Activated CD8-positive, alpha-beta T cell treated with anti-CD3 and anti-CD28 coated beads for 36 hours (primary cell): ENCODE measurements at regions not wholly inside any gene's neighbourhood (a gene's known extent, or its start where the extent isn't known, plus 50 kb on each side); places are given as distances from the start of the nearest gene placed in this dataset.

Experiments
- ATAC-seq: fragments of 200-7000 bp; cut with Tn5 transposase; one replicate; pipeline ENCODE4 v1.10.0; 2021; ENCODE audit warnings: mild to moderate bottlenecking, moderate library complexity
- CTCF ChIA-PET: fragments of 350-600 bp; sonication (Branson Sonifier 250); formaldehyde crosslinking; loops from one replicate; lab custom pipeline; 2021; ENCODE audit warnings: antibody characterized with exemption; lab: Charles Lee
- POLR2A ChIA-PET: fragments of 350-600 bp; sonication (Branson Sonifier 250); formaldehyde crosslinking; loops from one replicate; lab custom pipeline; 2021; ENCODE audit warnings: antibody characterized with exemption; lab: Charles Lee
- DNase-seq: peaks from one replicate; pipeline ENCODE4 v3.0.0-alpha.2; 2020
- H3K27ac Mint-ChIP-seq: one replicate; pipeline ENCODE4 v1.8.0; 2021; ENCODE audit warnings: mild to moderate bottlenecking, mixed read lengths
- H3K27me3 Mint-ChIP-seq: one replicate; pipeline ENCODE4 v1.8.0; 2021; ENCODE audit warnings: mixed read lengths
- H3K36me3 Mint-ChIP-seq: one replicate; pipeline ENCODE4 v1.8.0; 2021; ENCODE audit warnings: low read depth, mixed read lengths
- H3K4me1 Mint-ChIP-seq: one replicate; pipeline ENCODE4 v1.8.0; 2021; ENCODE audit warnings: low read depth, mixed read lengths
- H3K4me3 Mint-ChIP-seq: one replicate; pipeline ENCODE4 v1.8.0; 2021; ENCODE audit warnings: mild to moderate bottlenecking, moderate library complexity, mixed read lengths
- H3K9me3 Mint-ChIP-seq: one replicate; pipeline ENCODE4 v1.8.0; 2021; ENCODE audit warnings: mixed read lengths
- intact Hi-C: fragments of 100-400 bp; cut with micrococcal nuclease; formaldehyde crosslinking; loops from one replicate; pipeline ENCODE4 v1.10.0; 2022
- TF ChIP-seq, protein P1 (sequence below): fragments of 200-600 bp; IDR thresholded peaks from one replicate; pipeline ENCODE4 v1.8.0; 2022; ENCODE audit warnings: antibody characterized with exemption, mild to moderate bottlenecking

DNA sequence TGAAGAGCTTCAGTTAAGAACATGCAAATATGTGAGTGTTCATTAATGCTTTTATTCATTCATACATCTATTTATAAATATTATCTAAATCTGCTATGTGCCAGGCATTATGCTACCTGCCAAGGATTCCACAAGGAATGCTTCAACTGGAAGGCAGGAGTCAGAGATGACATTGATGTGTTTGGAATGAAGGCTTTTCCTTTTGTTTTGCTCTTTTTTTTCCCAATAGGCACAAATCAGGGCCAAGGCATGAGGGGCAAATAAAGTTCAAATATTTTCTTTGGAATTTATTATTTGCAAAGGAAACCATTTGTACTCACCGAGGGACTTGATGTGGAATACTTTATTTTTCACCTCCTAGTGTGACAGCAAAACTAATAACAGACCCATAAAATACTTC is 530.3 kb downstream of the ARL4A start:
- no peaks in the 10 kb centered on the region for H3K4me1 Mint-ChIP-seq
- no peaks in the 10 kb centered on the region for H3K9me3 Mint-ChIP-seq
- ATAC-seq (no peak), DNase-seq (no peak)
- no peak overlapping the region for H3K27ac Mint-ChIP-seq
- ChIA-PET POLR2A (no interaction called here), CTCF (no interaction called here)
- intact Hi-C loops = no loop called here
- no peaks in the 10 kb centered on the region for H3K27me3 Mint-ChIP-seq
- TF ChIP-seq, protein P1, sequence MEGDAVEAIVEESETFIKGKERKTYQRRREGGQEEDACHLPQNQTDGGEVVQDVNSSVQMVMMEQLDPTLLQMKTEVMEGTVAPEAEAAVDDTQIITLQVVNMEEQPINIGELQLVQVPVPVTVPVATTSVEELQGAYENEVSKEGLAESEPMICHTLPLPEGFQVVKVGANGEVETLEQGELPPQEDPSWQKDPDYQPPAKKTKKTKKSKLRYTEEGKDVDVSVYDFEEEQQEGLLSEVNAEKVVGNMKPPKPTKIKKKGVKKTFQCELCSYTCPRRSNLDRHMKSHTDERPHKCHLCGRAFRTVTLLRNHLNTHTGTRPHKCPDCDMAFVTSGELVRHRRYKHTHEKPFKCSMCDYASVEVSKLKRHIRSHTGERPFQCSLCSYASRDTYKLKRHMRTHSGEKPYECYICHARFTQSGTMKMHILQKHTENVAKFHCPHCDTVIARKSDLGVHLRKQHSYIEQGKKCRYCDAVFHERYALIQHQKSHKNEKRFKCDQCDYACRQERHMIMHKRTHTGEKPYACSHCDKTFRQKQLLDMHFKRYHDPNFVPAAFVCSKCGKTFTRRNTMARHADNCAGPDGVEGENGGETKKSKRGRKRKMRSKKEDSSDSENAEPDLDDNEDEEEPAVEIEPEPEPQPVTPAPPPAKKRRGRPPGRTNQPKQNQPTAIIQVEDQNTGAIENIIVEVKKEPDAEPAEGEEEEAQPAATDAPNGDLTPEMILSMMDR = no peak
- H3K4me3 Mint-ChIP-seq = no peak overlapping the region
- no peaks in the 10 kb centered on the region for H3K36me3 Mint-ChIP-seq

DNA sequence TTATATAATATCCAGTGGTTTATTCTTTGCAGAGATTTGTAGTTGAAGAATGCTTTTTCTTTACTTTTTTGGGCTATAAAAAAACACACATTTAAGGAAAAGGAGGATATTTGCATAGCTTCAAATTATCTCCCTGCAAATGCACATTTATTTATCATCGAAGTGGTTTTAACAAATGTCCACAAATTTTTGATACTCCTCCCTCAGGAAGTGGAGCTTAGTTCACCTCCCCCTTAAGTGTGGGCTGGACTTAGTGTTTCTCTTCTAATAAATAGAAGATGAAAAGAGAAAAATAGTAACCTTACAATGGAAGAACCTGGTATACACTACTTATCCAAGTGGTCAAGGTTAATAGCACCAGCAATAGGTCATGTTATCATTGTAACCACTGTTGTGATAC is 537.6 kb downstream of the ARL4A start:
- no peaks in the 10 kb centered on the region for H3K36me3 Mint-ChIP-seq
- ChIA-PET CTCF (no interaction called here), POLR2A (no interaction called here)
- intact Hi-C loops = no loop called here
- H3K4me1 Mint-ChIP-seq = no peaks in the 10 kb centered on the region
- no peak overlapping the region for H3K4me3 Mint-ChIP-seq
- H3K9me3 Mint-ChIP-seq = no peaks in the 10 kb centered on the region
- H3K27me3 Mint-ChIP-seq = peaks cover 3% of the 10 kb centered on the region
- no peak for DNase-seq
- H3K27ac Mint-ChIP-seq = no peak overlapping the region
- TF ChIP-seq, protein P1 = no peak
- ATAC-seq = no peak

DNA sequence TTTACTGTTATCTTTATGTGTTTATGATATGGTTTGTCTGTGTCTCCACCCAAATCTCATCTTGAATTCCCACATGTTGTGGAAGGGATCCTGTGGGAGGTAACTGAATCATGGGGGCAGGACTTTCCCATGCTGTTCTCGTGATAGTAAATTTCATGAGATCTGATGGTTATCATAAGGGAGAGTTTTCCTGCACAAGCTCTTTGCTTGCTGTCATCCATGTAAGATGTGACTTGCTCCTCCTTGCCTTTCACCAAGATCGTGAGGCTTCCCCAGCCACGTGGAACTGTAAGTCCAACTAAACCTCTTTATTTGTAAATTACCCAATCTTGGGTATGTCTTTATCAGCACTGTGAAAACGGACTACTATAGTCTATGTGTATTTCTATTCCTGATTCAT is 539.0 kb downstream of the ARL4A start:
- ChIA-PET CTCF (no interaction called here), POLR2A (no interaction called here)
- DNase-seq = no peak
- no peak overlapping the region for H3K27ac Mint-ChIP-seq
- no peaks in the 10 kb centered on the region for H3K36me3 Mint-ChIP-seq
- TF ChIP-seq, protein P1 = no peak
- intact Hi-C loops = no loop called here
- H3K4me1 Mint-ChIP-seq = no peaks in the 10 kb centered on the region
- H3K9me3 Mint-ChIP-seq = no peaks in the 10 kb centered on the region
- peaks cover 3% of the 10 kb centered on the region for H3K27me3 Mint-ChIP-seq
- ATAC-seq = no peak
- no peak overlapping the region for H3K4me3 Mint-ChIP-seq

DNA sequence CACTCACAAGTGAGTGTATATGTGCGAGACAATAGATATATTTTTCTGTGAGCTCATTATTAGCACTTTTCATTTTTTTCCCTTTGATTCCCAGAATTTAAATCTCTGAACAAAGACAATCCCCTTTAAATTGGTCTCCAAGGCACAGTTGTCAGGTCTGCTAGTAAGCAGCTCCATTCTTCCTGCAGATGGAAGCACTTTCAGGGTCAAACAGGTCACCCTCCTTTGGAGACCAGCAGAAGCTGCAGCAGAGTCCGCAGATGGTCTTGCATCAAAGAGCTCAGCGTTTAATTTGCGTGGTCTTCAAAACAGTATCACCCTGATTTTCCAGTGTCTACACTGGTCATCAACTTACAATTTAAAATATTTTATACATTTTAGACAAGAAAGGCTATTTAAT is 543.8 kb downstream of the ARL4A start:
- no peak overlapping the region for H3K27ac Mint-ChIP-seq
- intact Hi-C loops = no loop called here
- no peaks in the 10 kb centered on the region for H3K9me3 Mint-ChIP-seq
- TF ChIP-seq, protein P1 = no peak
- POLR2A ChIA-PET = no interaction called here
- CTCF ChIA-PET = interaction anchor here (1.5 kb wide), 1 partner anchor 57 kb away, joined by 3 read pairs; no protein-coding TSS in a partner anchor
- no peaks in the 10 kb centered on the region for H3K36me3 Mint-ChIP-seq
- no peak for ATAC-seq
- no peak for DNase-seq
- peaks cover 2% of the 10 kb centered on the region for H3K27me3 Mint-ChIP-seq
- no peak overlapping the region for H3K4me3 Mint-ChIP-seq
- no peaks in the 10 kb centered on the region for H3K4me1 Mint-ChIP-seq

DNA sequence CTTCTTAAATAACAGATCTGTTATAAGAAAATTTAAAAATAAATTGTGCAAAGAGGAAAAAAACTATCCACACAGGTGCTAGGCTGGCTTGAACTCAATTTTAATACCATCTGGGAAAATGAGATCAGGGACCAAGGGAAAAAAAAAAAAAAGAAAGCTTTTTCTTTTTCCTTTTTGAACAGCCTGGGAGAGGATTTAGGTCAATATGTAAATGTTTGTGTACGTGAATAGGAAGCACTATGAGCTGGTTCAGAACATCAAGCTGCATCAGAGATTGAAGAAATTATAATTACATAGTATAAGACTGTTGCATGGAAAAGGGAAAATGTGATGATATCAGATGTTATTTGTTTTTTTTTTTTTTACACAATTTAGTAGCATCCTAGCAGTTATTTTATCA is 548.0 kb downstream of the ARL4A start:
- no peaks in the 10 kb centered on the region for H3K9me3 Mint-ChIP-seq
- H3K4me1 Mint-ChIP-seq = no peaks in the 10 kb centered on the region
- no peak for DNase-seq
- ChIA-PET CTCF (no interaction called here), POLR2A (no interaction called here)
- intact Hi-C loops = no loop called here
- no peak overlapping the region for H3K4me3 Mint-ChIP-seq
- no peak for ATAC-seq
- no peaks in the 10 kb centered on the region for H3K36me3 Mint-ChIP-seq
- H3K27me3 Mint-ChIP-seq = peaks cover 2% of the 10 kb centered on the region
- no peak overlapping the region for H3K27ac Mint-ChIP-seq
- TF ChIP-seq, protein P1 = no peak
